ENCODE measurements at regions not wholly inside any gene's neighbourhood (a gene's known extent, or its start where the extent isn't known, plus 50 kb on each side); places are given as distances from the start of the nearest gene placed in this dataset.

DNA sequence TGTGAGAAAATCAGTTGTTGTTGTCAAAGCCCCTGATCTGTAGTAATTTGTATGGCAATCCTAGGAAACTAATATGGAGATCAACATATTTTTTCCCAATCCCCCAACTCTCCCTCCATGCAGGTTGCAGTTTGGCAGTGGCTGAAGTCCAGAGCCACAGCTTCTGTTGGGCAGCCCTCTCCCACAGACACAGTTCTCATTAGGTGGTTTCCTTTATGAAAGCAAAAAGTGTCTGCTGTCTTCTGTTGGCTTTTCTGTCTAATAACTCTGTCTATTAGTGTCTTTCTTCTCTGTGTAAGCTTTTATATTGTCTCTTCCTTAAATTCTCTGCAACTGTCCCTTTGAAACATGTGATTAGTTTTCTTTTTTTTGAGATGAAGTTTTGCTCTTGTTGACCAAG lies 914.3 kb upstream of the NCAM2 start:
- in situ Hi-C loops (cut with MboI; ENCODE audit: low sequenced_read_pairs, unreplicated experiment) = no loop called here
- TF ChIP-seq, protein P1, sequence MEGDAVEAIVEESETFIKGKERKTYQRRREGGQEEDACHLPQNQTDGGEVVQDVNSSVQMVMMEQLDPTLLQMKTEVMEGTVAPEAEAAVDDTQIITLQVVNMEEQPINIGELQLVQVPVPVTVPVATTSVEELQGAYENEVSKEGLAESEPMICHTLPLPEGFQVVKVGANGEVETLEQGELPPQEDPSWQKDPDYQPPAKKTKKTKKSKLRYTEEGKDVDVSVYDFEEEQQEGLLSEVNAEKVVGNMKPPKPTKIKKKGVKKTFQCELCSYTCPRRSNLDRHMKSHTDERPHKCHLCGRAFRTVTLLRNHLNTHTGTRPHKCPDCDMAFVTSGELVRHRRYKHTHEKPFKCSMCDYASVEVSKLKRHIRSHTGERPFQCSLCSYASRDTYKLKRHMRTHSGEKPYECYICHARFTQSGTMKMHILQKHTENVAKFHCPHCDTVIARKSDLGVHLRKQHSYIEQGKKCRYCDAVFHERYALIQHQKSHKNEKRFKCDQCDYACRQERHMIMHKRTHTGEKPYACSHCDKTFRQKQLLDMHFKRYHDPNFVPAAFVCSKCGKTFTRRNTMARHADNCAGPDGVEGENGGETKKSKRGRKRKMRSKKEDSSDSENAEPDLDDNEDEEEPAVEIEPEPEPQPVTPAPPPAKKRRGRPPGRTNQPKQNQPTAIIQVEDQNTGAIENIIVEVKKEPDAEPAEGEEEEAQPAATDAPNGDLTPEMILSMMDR (IDR thresholded peaks at IDR 0.05; ENCODE audit: borderline replicate concordance, control extremely low read depth, extremely low read depth, insufficient read depth, missing control alignments) = no peak
- no peak for DNase-seq (ENCODE audit: low spot score)

DNA sequence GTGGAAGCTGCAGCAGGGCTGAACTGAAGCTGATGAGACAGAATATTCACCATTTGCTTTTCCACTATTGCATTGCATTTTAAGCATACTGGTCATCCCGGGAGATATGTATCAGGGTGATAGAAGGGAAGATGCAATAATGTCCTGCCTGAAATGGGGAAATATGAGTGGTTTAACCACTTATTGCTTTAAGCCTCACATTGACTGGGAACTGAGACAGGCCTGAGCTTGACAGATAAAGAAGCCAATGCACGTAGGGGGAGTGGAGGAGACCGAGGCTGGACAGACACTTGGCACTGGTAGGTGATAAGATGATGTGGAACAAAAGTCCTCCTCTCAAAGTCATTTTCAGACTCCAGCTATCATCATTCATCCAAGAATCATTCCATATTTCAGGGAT lies 911.7 kb upstream of the NCAM2 start:
- TF ChIP-seq, protein P1 (IDR thresholded peaks at IDR 0.05; ENCODE audit: borderline replicate concordance, control extremely low read depth, extremely low read depth, insufficient read depth, missing control alignments) = no peak
- in situ Hi-C loops (cut with MboI; ENCODE audit: low sequenced_read_pairs, unreplicated experiment) = no loop called here
- no peak for DNase-seq (ENCODE audit: low spot score)

DNA sequence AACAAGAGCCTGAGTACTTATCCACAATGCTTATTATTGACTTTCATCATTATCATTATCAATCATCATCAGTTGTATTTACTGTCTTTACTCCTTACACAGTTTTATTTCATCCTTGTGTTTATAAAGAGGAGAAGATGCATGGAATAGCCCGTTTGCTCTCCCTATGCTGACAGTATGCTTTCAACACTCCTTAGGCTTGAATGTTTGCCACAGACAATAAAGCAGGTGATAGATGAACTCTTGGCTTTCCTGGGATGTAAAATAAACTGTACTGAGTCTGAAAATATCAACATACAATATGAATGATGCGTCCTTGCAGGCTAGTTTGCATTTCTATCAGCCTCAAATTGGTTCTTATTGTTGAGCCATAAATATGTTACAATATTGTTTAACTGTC lies 891.8 kb upstream of the NCAM2 start:
- in situ Hi-C loops (cut with MboI; ENCODE audit: low sequenced_read_pairs, unreplicated experiment) = no loop called here
- no peak for DNase-seq (ENCODE audit: low spot score)
- TF ChIP-seq, protein P1 (IDR thresholded peaks at IDR 0.05; ENCODE audit: borderline replicate concordance, control extremely low read depth, extremely low read depth, insufficient read depth, missing control alignments) = no peak

DNA sequence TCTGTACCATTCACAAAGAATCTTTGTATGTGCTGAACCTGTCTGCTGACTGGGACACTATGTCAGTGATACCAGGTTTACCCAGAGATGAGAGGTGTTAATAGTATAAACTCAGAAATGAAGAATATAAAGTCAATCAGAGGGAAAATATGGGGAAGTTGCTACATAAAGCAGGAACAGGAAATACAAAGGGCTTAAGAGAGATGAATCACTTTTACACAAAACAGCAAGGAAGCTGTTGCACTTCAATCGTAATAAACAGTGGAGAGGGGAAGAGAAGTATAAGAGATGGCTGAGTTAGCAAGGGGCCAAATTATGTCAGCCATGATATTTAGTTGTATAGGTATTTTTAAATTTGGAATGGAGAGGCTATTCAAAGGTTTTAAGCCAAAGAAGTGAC lies 890.2 kb upstream of the NCAM2 start:
- in situ Hi-C loops (cut with MboI; ENCODE audit: low sequenced_read_pairs, unreplicated experiment) = no loop called here
- TF ChIP-seq, protein P1 (IDR thresholded peaks at IDR 0.05; ENCODE audit: borderline replicate concordance, control extremely low read depth, extremely low read depth, insufficient read depth, missing control alignments) = no peak
- DNase-seq (ENCODE audit: low spot score) = no peak

DNA sequence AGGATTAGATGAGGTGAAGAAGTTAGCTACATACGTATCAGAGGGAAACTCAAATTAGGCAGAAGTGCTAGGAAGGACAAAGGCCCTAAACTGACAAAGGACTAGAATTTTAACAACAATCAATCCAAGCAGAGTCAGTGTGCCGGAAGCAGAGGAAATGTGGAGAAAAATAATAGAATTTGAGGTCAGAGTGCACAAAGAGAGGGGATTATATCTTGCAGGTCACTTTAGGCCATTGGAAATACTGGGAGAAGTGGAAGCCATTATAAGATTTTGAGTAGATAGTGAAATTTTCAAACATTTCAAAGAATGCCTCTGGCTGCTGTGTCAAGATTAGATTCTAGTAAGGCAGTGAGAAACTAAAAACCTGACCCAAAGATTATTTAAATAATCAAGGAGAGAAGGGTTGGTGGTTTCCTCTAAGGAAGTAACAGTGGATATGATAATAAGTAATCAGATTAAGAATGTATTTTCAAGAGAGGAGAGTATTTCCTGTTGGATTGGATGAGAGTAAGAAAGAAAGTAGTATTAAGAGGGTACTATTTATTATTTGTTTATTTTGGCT lies 889.2 kb upstream of the NCAM2 start:
- no peak for DNase-seq (ENCODE audit: low spot score)
- in situ Hi-C loops (cut with MboI; ENCODE audit: low sequenced_read_pairs, unreplicated experiment) = no loop called here
- TF ChIP-seq, protein P1 (IDR thresholded peaks at IDR 0.05; ENCODE audit: borderline replicate concordance, control extremely low read depth, extremely low read depth, insufficient read depth, missing control alignments) = no peak

DNA sequence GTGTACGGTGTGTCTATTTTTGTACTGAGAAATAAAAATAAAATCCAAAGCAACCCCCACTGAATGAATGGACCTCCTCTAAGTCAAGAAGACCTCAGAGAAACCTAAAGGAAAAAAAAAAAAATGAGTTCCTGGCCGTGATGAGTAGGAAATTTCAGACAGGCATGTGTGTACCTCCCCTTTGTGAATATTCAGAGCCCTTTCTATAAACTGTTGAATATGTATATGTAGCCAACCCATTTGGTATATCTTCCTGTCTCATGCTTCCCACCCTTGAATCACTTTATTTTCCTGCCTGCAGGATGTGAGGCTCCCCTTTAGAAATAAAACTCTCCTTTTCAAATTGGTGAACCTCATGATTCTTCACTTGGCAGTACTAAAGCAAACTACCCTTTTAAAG lies 887.8 kb upstream of the NCAM2 start:
- in situ Hi-C loops (cut with MboI; ENCODE audit: low sequenced_read_pairs, unreplicated experiment) = no loop called here
- TF ChIP-seq, protein P1 (IDR thresholded peaks at IDR 0.05; ENCODE audit: borderline replicate concordance, control extremely low read depth, extremely low read depth, insufficient read depth, missing control alignments) = no peak
- DNase-seq (ENCODE audit: low spot score) = no peak

DNA sequence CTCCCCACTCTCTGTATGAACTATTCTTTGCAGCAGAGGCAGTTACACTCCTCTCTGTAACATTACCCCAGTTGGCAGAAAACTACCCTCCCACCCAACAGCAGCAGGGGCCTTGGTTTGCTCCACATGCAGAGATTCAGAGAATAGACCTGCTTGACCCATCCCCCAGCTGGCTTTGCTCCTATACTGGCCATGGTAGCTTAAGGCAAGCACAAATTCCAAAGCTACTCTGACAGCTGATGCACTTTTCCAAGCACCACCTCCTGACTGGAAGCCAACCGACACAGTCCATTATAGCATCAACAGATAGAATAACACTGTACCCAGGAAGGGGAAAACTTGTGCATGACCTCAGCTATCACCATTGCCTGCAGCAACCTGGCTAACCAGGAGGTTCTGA lies 846.5 kb upstream of the NCAM2 start:
- TF ChIP-seq, protein P1 (IDR thresholded peaks at IDR 0.05; ENCODE audit: borderline replicate concordance, control extremely low read depth, extremely low read depth, insufficient read depth, missing control alignments) = no peak
- in situ Hi-C loops (cut with MboI; ENCODE audit: low sequenced_read_pairs, unreplicated experiment) = no loop called here
- no peak for DNase-seq (ENCODE audit: low spot score)
